ENCODE measurements at regions not wholly inside any gene's neighbourhood (a gene's known extent, or its start where the extent isn't known, plus 50 kb on each side); places are given as distances from the start of the nearest gene placed in this dataset.

GRCh38 chr13:34886987-34887386 is 55.1 kb upstream of the NBEA start:
- no peak for DNase-seq (ENCODE audit: low read depth)
